ENCODE measurements at regions not wholly inside any gene's neighbourhood (a gene's known extent, or its start where the extent isn't known, plus 50 kb on each side); places are given as distances from the start of the nearest gene placed in this dataset.

GRCh38 chr21:20631633-20632032, 366.6 kb upstream of the NCAM2 start:
- intact Hi-C loops (cut with DNase I), result no loop called here
- Histone ChIP-seq H3K9me3 (no peaks in the 10 kb centered on the region), H3K27ac (no peak overlapping the region), H3K4me3 (no peak overlapping the region), H3K4me1 (no peaks in the 10 kb centered on the region), H3K27me3 (no peaks in the 10 kb centered on the region), H3K36me3 (no peaks in the 10 kb centered on the region)
- no peak for DNase-seq (ENCODE audit: low spot score in 2 of 2)
- TF ChIP-seq CTCF (IDR thresholded peaks at IDR 0.05), result no peak

GRCh38 chr21:20639026-20639425, 359.2 kb upstream of the NCAM2 start:
- DNase-seq (ENCODE audit: low spot score in 2 of 2), result no peak
- no peak for TF ChIP-seq CTCF (IDR thresholded peaks at IDR 0.05)
- Histone ChIP-seq H3K9me3 (no peaks in the 10 kb centered on the region), H3K27ac (no peak overlapping the region), H3K36me3 (no peaks in the 10 kb centered on the region), H3K4me1 (no peaks in the 10 kb centered on the region), H3K27me3 (no peaks in the 10 kb centered on the region), H3K4me3 (no peak overlapping the region)
- intact Hi-C loops (cut with DNase I), result no loop called here

GRCh38 chr21:20641241-20641640, 357.0 kb upstream of the NCAM2 start:
- intact Hi-C loops (cut with DNase I), result no loop called here
- H3K27ac ChIP-seq, result no peak overlapping the region
- H3K4me3 ChIP-seq, result no peak overlapping the region
- no peak for DNase-seq (ENCODE audit: low spot score in 2 of 2)
- no peaks in the 10 kb centered on the region for H3K36me3 ChIP-seq
- TF ChIP-seq CTCF (IDR thresholded peaks at IDR 0.05), result no peak
- H3K4me1 ChIP-seq, result no peaks in the 10 kb centered on the region
- no peaks in the 10 kb centered on the region for H3K27me3 ChIP-seq
- H3K9me3 ChIP-seq, result no peaks in the 10 kb centered on the region

GRCh38 chr21:20642681-20643080, 355.5 kb upstream of the NCAM2 start:
- intact Hi-C loops (cut with DNase I), result no loop called here
- Histone ChIP-seq H3K27ac (no peak overlapping the region), H3K9me3 (no peaks in the 10 kb centered on the region), H3K4me1 (no peaks in the 10 kb centered on the region), H3K4me3 (no peak overlapping the region), H3K36me3 (no peaks in the 10 kb centered on the region), H3K27me3 (no peaks in the 10 kb centered on the region)
- DNase-seq (ENCODE audit: low spot score in 2 of 2), result no peak
- no peak for TF ChIP-seq CTCF (IDR thresholded peaks at IDR 0.05)

GRCh38 chr21:20644552-20644951, 353.7 kb upstream of the NCAM2 start:
- Histone ChIP-seq H3K9me3 (no peaks in the 10 kb centered on the region), H3K36me3 (no peaks in the 10 kb centered on the region), H3K27ac (no peak overlapping the region), H3K4me1 (no peaks in the 10 kb centered on the region), H3K27me3 (no peaks in the 10 kb centered on the region), H3K4me3 (no peak overlapping the region)
- intact Hi-C loops (cut with DNase I), result no loop called here
- TF ChIP-seq CTCF (IDR thresholded peaks at IDR 0.05), result no peak
- DNase-seq (ENCODE audit: low spot score in 2 of 2), result no peak

- no peak overlapping the region for H3K4me3 ChIP-seq
- H3K9me3 ChIP-seq, result no peaks in the 10 kb centered on the region
- no peak for DNase-seq (ENCODE audit: low spot score in 2 of 2)
- no peaks in the 10 kb centered on the region for H3K27me3 ChIP-seq
- intact Hi-C loops (cut with DNase I), result no loop called here
- H3K4me1 ChIP-seq, result no peaks in the 10 kb centered on the region
- no peaks in the 10 kb centered on the region for H3K36me3 ChIP-seq
- H3K27ac ChIP-seq, result no peak overlapping the region
- TF ChIP-seq CTCF (IDR thresholded peaks at IDR 0.05), result no peak
Measured at GRCh38 chr21:20645344-20645743, 352.9 kb upstream of the NCAM2 start.
